ENCODE measurements at regions not wholly inside any gene's neighbourhood (a gene's known extent, or its start where the extent isn't known, plus 50 kb on each side); places are given as distances from the start of the nearest gene placed in this dataset.

GRCh38 chr7:69457595-69458504, 140.4 kb upstream of the AUTS2 start:
- Mint-ChIP-seq H3K27ac (ENCODE audit: unreplicated experiment) (no peak overlapping the region), H3K4me1 (peaks cover 10% of the 10 kb centered on the region), H3K4me3 (no peak overlapping the region), H3K9me3 (peaks cover 3% of the 10 kb centered on the region), H3K36me3 (ENCODE audit: low read depth) (no peaks in the 10 kb centered on the region), H3K27me3 (ENCODE audit: low read depth) (no peaks in the 10 kb centered on the region)
- no peak for DNase-seq (ENCODE audit: low read depth, low spot score)
- TF ChIP-seq CTCF (conservative IDR thresholded peaks at IDR 0.05): no peak

- no peak overlapping the region for H3K4me3 Mint-ChIP-seq
- TF ChIP-seq CTCF (conservative IDR thresholded peaks at IDR 0.05): no peak
- no peaks in the 10 kb centered on the region for H3K27me3 Mint-ChIP-seq (ENCODE audit: low read depth)
- DNase-seq (ENCODE audit: low read depth, low spot score): no peak
- no peak overlapping the region for H3K27ac Mint-ChIP-seq (ENCODE audit: unreplicated experiment)
- peaks cover 9% of the 10 kb centered on the region for H3K9me3 Mint-ChIP-seq
- H3K4me1 Mint-ChIP-seq: no peaks in the 10 kb centered on the region
- H3K36me3 Mint-ChIP-seq (ENCODE audit: low read depth): no peaks in the 10 kb centered on the region
Observed at GRCh38 chr7:69464035-69464434, 134.2 kb upstream of the AUTS2 start.

- Mint-ChIP-seq H3K9me3 (peaks cover 9% of the 10 kb centered on the region), H3K36me3 (ENCODE audit: low read depth) (no peaks in the 10 kb centered on the region), H3K27me3 (ENCODE audit: low read depth) (no peaks in the 10 kb centered on the region), H3K4me1 (no peaks in the 10 kb centered on the region), H3K27ac (ENCODE audit: unreplicated experiment) (no peak overlapping the region), H3K4me3 (no peak overlapping the region)
- DNase-seq (ENCODE audit: low read depth, low spot score): no peak
- no peak for TF ChIP-seq CTCF (conservative IDR thresholded peaks at IDR 0.05)
Observed at GRCh38 chr7:69465262-69465661, 133.0 kb upstream of the AUTS2 start.

DNA sequence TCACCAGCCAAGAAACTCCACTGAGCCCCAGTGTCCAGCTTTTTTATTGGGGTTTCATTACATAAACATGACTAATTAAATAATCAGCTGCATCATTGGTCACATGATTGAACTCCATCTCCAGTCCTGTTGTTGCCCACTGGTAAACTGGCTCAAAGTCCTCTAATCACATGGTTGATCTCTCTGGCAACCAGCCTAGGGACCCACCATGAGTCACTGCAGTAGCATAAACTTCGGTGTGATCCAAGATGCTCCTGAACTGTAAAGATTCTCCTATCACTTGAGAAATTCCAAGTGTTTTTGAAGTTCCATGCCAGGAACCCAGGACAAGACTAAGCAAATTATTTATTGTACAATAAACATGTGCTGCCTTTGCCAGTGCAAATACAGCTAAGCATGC, 130.4 kb upstream of the AUTS2 start:
- H3K4me3 Mint-ChIP-seq: no peak overlapping the region
- no peak for TF ChIP-seq CTCF (conservative IDR thresholded peaks at IDR 0.05)

GRCh38 chr7:69476416-69476815, 121.9 kb upstream of the AUTS2 start:
- no peak for TF ChIP-seq CTCF (conservative IDR thresholded peaks at IDR 0.05)
- Mint-ChIP-seq H3K4me1 (no peaks in the 10 kb centered on the region), H3K27ac (ENCODE audit: unreplicated experiment) (no peak overlapping the region), H3K27me3 (ENCODE audit: low read depth) (no peaks in the 10 kb centered on the region), H3K36me3 (ENCODE audit: low read depth) (no peaks in the 10 kb centered on the region), H3K9me3 (peaks cover 2% of the 10 kb centered on the region), H3K4me3 (no peak overlapping the region)
- DNase-seq (ENCODE audit: low read depth, low spot score): no peak

More for the DNA sequence above, 130.4 kb upstream of the AUTS2 start:
- peaks cover 8% of the 10 kb centered on the region for H3K9me3 Mint-ChIP-seq
- H3K27ac Mint-ChIP-seq (ENCODE audit: unreplicated experiment): no peak overlapping the region
- no peak for DNase-seq (ENCODE audit: low read depth, low spot score)
- no peaks in the 10 kb centered on the region for H3K36me3 Mint-ChIP-seq (ENCODE audit: low read depth)
- H3K27me3 Mint-ChIP-seq (ENCODE audit: low read depth): no peaks in the 10 kb centered on the region
- no peaks in the 10 kb centered on the region for H3K4me1 Mint-ChIP-seq
